ENCODE measurements at regions not wholly inside any gene's neighbourhood (a gene's known extent, or its start where the extent isn't known, plus 50 kb on each side); places are given as distances from the start of the nearest gene placed in this dataset.
"Not testable (repeated sequence)": the region's sequence is repeated elsewhere in the genome, so short reads cannot be mapped to it uniquely, and the experiment has no call there.

DNA sequence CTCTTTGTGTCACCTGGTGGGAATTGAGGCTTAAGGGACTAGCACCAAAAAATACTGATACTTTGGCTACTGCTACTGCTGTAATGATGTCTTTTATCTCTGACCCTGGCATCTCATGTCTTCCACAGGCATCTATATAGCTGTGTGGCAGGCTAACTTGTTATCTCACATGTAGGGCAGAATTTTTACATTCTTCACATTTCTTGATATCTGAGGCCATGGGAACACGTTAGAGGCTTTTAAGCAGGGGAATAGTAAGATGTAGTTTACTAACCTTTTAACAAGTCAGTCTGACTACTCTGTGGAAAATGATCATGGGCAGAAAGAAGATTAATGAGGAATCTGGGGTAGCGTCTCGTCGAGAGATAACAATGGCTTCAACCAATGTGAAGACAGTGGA is 498.4 kb downstream of the PCNX1 start:
- no peak for DNase-seq

DNA sequence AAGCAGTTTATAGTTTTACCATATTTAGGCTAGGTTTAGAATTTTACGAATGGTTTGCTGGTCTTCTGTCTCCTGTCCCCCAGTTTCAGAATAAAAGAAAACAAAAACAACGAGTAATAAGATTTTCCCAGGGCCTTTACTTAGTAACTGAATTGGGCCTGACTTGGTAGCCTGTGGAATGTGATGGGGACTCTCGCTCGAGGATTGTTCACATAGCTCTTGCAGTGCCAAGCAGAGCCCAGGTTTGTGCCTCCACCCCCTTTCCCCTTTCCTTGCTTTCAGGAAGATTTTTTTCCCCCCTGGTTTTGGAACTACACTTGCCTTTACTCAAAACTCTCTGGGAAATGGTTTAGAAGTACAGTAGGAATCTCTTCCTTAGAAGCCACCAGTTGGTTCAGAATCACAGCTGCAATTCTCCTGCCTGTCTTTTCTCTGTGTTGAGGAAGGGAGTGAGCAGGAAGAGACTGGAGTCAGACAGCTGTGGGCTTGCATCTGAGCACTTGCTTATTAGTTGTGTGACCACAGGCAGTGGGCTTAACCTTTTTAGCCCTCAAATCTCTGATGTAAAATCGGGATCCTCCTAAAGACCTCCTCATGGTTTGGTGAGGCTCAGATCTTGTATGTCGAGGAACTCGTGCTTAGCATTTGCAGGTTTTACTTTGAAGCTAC is 501.2 kb downstream of the PCNX1 start:
- DNase-seq, result no peak

DNA sequence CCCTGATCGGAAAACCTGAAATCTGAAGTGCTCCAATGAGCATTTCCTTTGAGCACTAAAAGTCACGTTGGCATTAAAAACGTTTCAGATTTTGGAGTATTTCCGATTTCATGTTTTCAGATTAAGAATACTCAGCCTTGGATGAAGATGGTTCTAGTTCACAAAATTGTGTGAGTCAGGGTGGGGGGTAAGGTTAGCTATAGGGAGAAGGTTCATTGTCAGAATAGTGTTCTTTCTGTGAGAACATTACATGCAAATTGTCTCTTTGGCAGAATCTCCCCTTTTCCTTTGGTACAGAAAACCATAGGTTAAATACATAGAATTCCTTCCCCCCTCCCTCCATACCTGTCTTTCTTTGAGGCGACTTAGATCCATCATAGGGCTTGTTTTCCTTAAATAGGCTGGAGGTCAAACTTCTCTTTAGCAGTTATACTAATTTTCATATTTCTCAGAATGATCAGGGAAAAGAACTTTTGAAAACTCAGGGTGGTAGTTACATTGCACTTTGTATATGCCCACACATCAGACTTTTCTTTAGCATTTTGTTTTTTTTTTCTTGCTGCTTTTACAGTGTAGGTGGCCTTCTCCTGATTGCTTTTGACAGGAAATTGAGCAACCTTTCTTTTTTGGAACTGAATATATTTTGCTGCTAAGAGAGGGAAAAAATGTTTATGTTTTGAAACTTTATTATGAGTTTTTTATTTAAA is 503.5 kb downstream of the PCNX1 start:
- no peak for DNase-seq

DNA sequence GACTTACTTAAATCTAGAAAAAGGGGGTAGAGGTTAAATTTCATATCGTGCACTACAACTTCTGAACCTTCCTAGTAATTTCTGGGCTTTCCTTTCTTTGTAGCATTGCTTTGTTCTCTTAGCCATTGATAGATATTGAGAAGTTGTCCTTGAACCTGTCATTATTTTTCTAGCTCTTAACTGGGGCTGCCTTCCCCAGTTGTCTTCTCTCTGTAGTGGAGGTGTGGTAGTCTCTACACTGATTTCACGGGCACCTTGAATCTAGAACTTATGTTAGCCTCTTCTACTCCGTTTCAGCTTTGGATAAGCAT is 504.0 kb downstream of the PCNX1 start:
- DNase-seq, result no peak

DNA sequence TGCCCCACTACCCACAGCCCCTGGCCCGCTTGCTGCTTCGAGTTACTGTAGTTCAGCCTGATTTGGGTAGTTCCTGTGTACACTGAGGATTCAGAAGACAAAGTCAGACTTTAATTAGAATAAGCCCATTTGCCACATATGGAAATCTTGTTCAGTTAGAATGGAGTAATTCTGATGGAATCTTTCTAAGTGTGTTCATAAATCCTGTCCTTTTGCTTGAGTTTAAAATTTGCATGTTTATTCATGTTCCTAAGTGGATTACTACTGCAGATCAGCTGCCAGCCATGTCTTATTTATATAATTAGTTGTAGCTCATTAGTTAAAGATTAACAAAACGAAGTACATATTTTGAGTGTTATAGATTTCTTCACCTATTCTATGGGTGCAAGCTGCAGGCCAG is 504.5 kb downstream of the PCNX1 start:
- no peak for DNase-seq

DNA sequence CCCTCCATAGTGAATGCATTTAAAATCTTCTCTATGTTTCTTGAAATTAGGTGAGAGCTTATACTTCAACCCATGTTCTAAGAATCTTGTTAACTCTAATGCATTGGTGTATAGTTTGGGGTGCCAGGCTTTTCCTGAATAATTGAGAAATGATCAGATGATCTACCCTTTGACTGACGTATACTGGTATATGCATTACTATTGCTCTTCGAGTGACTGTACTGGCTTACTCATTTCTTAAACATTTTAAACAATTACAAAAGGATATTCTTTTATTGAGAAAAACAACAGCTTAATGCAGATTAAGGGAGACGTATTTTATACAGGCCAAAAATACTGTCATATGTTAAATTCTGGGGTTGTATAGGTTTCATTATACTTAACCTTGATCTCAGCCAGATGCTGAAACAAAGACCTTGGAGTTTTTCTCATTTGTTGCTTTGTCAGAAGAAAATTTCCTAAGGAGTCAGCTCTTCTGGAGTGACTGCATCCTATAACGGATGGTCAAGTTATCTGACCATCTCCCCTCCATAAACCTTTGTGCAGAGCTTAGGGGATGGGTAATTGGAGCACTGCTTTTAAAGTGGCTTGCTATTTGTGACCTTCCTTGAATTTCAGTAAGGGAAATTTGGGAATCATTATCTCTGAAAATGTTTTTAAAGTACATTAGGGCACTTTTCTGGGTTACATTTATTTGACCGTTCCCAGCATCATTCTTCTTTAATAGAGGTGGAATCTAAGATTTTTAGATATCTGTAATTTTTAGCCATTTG is 507.6 kb downstream of the PCNX1 start:
- no peak for DNase-seq

DNA sequence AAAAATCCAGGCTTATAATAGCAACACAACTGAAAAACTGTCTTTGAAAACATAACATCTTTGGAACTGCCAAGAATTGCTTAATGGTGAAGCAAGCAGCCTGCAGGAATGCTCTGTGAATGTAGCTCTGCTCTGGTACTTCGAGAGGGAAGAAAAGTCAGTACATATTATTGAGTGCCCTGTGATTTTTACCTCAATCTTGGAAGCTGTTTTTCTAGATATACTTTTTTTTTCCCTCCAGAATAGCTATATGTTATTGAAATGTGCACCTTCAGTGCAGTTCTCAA is 508.1 kb downstream of the PCNX1 start:
- no peak for DNase-seq

DNA sequence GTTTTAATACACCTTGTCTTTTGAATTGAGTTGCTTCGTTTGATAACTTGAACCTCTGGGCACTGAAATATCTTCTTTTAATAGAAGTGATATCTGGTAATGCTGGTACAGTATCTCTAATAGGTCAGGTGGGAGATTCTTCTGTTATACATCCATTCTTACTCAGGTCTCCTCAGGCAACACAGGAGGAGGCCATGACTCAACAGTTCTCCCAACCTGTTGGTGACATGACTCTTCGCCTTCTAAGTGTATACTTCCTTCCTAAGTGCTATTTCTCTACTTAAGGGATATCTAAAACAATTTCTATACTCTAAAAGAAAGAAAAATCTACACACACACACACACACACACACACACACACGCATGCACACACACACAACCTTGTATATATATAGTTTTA is 509.1 kb downstream of the PCNX1 start:
- no peak for DNase-seq

DNA sequence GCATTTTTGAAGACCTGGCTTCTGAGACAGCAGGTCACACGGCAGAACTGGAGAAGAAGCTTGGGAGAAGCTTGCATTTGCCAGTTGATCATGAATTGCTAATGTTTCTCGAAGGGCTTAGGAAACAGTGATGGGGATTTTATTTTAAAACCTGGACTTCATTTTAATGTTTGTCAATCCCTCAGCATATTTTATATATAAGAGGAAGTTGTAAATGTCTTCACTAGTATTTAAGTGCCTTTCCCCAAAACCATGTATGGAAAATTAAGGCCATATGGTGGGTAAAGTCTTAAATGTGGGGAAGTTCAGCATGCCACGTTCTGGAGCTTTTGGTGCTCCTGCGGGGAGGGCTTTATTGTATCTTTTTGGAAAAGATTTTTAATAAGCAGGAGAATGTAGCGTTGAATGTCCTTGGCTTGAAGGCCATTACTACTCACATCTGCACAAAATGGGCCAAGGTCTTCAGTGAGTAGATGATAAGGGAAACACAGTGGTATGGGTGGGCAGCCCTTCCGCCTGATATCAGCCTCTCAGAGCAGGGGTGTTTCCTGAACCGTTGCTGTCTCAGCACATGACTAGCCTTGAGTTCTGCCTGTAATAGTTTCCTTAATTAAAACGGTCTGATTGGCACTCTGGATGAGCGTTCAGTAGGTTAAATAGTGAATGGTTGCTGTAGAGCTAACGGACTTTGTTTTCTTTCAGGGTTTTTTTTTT is 511.4 kb downstream of the PCNX1 start:
- DNase-seq, result no peak

DNA sequence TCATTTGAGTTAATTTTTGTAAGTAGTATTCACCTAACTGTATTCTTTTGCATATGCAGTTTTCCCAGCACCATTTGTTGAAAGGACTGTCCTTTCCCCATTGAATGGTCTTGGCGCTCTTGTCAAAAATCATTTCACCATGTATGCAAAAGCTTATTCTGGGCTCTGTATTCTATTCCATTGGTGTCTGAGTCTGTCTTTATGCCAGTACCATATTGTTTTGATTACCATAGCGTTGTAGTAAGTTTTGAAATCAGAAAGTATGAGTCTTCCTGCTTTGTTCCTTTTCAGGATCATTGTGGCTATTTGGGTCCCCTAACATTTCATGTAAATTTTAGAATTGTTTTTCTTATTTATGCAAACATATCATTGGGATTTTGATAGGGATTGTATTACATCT is 508.7 kb upstream of the RGS6 start:
- no peak for DNase-seq

DNA sequence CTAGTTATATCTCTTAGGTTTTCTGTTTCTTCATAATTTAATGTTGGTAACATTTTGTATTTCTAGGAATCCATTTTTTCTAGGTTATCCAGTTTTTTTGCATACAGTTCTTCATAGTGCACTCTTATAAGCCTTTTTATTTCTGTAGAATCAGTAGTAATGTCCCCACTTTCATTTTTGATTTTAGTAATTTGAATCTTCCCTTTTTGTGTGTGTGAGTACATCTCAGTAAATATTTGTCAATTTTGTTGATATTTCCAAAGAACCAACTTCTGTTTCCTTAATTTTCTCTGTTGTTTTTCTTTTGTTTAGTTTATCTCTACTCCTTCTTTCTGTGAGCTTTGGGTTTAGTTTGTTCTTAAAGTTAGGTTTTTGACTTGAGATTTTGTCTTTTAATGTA is 507.3 kb upstream of the RGS6 start:
- no peak for DNase-seq

DNA sequence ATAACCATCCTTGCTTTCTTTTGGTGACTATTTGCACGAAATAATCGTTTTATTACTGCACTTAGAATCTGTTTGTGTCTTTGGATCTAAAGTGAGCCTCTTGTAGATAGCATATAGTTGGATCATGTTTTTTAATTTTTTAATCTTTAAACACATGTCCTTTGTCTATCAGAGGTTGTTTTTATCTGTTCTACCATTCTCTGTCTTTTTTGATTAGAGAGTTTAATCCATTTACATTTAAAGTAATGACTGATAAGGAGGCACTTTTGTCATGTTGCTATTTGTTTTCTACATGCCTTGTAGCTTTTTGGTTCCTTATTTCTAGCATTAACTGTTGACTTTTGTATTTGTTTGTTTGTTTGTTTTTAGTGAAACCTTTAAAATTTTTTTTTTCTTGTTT is 506.2 kb upstream of the RGS6 start:
- DNase-seq, result no peak

DNA sequence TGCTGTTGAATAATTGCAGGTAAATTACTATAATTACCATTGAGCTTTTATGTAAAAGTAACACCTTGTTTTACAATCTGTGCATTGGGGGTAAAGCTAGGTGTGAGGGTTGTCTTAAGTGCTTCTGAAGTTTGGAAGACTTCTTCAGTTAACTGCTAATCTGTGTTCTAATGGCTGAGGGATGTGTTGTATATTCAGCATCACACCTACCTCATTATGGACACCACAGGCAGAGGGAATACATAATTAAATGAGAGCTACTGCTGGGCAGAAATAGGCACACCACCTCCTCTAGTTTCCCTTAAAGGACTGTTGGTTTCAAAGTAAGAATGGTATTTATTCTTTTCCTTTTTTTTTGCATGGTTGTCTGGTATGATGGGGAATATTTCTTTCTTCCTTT is 502.3 kb upstream of the RGS6 start:
- DNase-seq, result no peak

DNA sequence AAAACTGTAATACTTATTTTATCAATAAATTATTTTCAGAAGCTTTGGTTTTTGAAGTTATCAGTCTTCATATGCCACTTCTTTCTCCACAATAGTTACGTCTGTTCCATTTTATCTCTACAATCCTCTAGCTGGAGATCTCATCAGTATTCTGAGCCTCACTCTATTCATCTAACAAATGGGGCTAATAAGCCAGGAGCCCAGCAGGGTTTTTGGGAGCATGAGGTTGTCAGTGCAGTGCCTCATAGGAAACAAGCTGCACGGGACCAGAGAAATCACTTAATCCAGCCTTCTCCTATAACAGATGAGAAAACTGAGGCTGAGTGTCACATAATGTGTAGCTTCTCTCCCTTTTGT is 501.9 kb upstream of the RGS6 start:
- no peak for DNase-seq

DNA sequence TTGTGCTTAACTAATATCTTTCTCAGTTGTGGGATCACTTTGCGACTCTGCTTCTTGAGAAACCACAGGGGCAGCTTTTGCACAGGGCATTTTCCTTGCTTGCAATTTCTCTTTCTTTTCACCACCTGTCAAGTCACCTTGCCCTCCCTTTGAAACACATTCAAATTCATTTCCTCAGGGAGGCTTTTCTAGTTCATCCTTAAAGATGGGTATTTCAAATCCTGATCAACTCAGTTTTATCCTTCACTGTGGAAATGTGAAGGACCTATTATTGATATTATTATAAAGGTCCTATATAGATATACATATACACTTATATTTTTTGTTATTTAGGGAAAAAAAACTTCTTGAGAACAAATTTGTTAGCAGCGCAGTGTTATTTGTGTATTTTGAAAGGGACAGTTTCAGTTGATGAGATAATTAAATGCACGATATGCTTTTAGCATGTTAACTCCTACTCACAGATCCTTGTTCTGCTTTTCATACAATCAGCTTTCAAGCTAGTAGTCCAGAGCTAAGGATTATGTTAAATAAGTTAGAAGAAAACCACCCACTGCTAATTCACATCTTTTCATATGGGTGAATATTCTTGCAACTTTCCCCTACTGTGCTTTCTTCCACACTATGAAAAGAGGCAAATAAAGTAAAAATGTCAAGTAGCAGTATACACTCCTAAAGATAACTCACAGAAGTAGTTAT is 501.4 kb upstream of the RGS6 start:
- DNase-seq, result no peak

DNA sequence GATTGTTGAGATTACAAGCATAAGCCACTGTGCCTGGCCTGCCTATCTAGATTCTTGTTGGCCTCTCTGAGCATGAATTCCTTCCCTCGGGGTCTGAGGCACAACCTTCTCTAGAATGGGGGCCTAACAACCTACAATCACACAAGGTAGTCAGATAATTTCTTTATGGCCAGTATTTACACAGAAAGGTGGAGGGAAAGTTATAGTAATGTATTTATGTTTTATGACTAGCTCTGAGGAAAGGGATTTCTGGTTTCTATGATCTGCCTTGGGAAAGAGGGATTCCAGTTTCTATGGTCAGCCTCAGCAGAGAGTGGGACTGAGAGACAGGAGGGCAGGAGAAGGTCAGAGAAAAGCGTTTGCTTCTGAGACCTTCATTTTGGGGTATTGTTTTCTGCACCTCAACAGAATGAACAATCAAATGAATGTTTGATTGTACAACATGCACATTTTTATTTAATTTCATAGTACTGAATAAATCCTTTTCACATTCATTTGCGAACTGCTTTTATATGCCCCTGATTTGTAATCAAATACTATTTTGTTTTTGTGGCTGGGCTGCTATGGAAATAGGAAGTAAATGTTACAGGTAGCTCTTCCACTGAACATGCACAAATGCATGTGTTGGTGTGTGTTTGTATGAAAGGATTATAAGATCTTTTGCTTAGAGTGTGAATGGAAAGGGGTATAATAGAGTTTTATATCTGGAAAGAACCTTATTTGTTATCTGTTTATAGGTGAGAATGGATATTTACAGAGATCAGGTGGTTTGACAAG is 499.7 kb upstream of the RGS6 start:
- no peak for DNase-seq

DNA sequence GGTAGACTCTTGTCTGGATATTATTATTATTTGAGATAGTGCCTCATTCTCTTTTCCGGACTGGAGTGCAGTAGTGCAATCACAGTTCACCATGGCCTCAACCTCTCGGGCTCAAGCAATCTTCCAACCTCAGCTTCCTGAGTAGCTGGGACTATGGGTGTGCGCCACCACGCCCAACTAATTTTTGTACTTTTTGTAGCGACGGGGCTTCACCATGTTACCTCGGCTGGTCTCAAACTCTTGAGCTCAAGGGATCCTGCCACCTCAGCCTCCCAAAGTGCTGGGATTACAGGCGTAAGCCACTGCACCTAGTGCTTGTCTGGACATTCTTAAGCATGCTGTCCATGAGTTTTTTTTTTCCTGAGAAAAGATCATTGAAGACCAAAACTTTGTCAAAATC is 498.9 kb upstream of the RGS6 start:
- DNase-seq, result no peak

DNA sequence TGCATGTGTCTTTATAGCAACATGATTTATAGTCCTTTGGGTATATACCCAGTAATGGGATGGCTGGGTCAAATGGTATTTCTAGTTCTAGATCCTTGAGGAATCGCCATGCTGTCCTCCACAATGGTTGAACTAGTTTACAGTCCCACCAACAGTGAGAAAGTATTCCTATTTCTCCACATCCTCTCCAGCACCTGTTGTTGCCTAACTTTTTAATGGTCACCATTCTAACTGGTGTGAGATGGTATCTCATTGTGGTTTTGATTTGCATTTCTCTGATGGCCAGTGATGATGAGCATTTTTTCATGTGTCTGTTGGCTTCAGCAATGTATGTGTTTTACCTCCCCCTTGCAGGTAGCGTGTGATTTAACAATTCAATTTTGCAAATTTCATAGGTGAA is 496.6 kb upstream of the RGS6 start:
- DNase-seq, result not testable (repeated sequence)

DNA sequence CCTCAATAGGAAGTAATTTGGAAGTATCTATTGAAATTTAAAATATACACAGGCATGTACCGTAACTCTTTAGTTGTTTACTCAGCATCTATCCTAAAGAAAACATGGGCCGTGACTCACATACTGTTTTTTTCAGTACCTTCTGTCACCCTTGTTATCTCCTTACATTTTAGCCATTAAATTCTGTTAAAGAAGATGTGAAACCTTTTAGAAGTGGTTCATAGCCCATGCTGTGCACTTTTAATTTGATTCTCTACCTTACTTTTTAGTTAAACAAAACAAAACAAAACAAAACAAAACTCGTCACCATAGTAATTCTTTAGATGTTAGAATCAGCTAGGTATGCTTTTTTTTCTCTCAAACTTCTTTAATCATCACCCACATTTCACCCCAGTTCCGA is 494.4 kb upstream of the RGS6 start:
- DNase-seq, result no peak

DNA sequence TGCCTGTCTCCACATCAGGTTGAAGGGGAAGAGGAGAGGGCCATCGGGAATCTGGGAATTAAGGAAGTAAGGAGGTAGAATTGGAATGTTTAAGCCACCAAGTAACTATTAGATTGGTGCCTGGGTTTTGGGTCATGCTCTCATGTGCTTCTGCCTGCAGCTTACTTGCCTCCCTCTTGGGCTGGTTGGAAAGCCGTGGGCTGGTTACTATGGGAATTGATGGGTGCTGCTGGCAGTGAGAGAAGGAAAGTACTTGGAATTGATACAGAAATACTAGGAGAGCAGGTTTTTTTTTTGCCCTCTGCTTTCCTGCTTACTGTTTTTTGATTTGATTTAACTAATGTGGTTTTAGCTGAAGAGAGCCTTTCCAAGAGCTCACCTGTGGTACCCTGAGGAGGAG is 493.5 kb upstream of the RGS6 start:
- no peak for DNase-seq

DNA sequence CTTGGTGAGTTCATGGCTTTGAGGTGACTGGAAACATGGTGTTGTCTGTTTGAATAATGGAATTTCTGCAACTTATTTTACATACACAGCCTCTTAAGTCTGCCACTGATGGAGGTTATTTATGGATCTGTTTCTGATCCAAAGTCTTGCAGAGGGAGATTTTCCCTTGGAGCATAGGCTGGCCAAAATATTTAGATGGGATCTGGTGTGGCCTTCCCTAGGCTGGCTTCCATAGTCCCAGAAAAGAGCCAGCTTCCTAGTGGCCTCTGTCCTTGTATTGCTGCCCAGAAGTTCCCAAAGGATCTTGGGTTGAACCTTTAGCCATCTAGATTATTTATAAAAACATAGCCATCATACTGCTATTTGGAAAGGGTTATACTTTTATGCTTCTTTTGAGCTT is 491.1 kb upstream of the RGS6 start:
- no peak for DNase-seq

DNA sequence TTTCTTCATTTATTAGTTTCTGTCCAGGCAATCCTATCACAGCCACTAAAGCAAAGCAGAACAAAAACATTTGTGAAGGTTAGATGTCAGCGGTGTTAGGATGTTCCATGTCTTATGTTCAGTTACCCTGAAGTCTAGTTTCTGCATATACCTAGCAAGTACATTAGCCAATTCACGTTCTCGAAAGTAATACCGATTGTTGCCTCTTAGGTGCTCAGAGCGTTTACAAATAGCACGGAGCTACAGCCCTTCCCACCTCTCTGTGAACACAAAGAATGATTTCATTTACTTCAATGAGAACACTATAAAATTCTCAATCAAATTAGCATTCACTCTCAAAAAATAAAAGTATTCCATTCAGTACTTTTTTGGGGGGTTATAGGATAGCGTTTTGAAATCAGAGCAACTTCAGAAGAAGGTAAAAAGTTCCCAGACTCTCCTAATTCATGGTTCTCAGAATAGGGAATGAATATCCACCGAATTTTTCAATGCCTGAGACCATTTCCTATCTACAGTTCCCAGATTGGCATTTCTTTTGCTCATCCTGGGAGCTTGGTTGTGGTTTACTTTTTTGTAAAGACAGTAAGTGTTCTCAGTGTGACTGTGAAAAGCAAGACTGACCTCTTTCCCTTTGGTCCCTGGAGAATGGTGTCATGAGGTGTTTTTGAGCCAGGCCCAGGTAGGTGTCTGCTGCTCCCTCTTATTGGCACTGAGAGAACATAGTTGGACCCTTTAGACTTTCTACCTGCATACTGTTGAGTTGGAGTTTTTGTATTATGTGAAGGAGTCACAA is 488.0 kb upstream of the RGS6 start:
- DNase-seq, result no peak

All from NCI-H1436 (cell line).